ENCODE measurements at regions not wholly inside any gene's neighbourhood (a gene's known extent, or its start where the extent isn't known, plus 50 kb on each side); places are given as distances from the start of the nearest gene placed in this dataset.

DNA sequence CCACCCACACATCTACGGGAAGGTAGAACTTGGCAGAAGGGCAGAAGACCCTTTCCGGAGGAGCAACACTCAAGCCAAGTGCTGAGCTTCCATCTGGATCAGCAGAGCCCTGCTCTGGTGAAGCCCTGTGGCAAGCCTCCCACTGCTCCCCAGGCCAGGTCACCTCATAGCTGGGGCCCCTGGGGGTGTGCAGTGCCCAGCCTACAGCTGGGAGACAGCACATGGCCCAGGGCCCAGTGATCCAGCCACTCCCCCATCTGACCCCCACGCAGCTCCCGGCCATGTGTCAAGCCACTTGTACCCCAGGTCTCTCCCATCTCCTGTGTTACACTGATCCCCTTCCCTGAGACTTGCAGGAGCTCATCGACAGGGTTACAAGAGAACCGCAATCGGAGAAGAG lies 95.7 kb downstream of the RBFOX3 start:
- TF ChIP-seq, protein P1, sequence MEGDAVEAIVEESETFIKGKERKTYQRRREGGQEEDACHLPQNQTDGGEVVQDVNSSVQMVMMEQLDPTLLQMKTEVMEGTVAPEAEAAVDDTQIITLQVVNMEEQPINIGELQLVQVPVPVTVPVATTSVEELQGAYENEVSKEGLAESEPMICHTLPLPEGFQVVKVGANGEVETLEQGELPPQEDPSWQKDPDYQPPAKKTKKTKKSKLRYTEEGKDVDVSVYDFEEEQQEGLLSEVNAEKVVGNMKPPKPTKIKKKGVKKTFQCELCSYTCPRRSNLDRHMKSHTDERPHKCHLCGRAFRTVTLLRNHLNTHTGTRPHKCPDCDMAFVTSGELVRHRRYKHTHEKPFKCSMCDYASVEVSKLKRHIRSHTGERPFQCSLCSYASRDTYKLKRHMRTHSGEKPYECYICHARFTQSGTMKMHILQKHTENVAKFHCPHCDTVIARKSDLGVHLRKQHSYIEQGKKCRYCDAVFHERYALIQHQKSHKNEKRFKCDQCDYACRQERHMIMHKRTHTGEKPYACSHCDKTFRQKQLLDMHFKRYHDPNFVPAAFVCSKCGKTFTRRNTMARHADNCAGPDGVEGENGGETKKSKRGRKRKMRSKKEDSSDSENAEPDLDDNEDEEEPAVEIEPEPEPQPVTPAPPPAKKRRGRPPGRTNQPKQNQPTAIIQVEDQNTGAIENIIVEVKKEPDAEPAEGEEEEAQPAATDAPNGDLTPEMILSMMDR (IDR thresholded peaks at IDR 0.05; ENCODE audit: low read depth, low read length): no peak
- H3K4me3 ChIP-seq (replicated peaks in 1 of 2; ENCODE audit: low read depth in 2 of 2, low read length in 2 of 2): no peak overlapping the region
- no peak for DNase-seq (ENCODE audit: low read depth in 2 of 2)

DNA sequence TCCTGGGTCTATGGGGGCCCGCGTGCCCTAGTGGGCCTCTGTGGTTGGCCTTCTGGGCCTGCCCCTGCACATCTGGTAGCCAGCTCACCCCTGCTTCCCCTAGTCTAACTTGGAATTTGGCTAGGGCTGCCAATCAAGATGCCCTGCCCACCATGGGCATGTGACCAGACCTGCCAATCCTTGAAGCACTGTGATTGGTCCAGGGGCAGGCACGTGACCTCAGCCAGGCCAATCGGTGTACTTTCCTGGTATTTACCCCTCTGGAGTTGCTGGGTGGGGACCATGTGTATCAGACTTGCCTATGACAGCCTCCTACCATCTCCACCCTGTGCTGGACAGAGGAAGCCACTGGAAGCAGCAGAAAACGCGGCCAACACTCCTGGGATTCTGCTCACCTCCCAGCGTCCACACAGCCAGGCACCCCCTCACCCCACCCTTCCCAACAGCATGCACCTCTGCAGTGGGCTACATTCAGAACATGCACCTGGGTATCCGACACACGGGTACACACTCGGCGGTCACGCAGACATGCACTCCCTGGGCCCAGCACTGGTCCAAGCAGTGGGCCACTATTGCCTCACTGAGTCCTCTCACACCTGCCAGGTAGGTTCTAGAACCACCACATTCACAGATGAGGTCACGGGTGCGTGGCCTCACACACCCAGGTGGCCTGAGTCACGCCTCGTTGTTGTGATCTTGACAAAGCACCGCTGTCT lies 96.9 kb downstream of the RBFOX3 start:
- TF ChIP-seq, protein P1 (IDR thresholded peaks at IDR 0.05; ENCODE audit: low read depth, low read length): no peak
- no peak for DNase-seq (ENCODE audit: low read depth in 2 of 2)
- H3K4me3 ChIP-seq (replicated peaks in 1 of 2; ENCODE audit: low read depth in 2 of 2, low read length in 2 of 2): no peak overlapping the region

- H3K4me3 ChIP-seq (replicated peaks in 1 of 2; ENCODE audit: low read depth in 2 of 2, low read length in 2 of 2): no peak overlapping the region
- no peak for DNase-seq (ENCODE audit: low read depth in 2 of 2)
- TF ChIP-seq, protein P1 (IDR thresholded peaks at IDR 0.05; ENCODE audit: low read depth, low read length): no peak
These were observed 97.6 kb downstream of the RBFOX3 start for GRCh38 chr17:79513206-79513605.

GRCh38 chr17:79511471-79511870 lies 99.4 kb downstream of the RBFOX3 start:
- H3K4me3 ChIP-seq (replicated peaks in 1 of 2; ENCODE audit: low read depth in 2 of 2, low read length in 2 of 2): no peak overlapping the region
- no peak for DNase-seq (ENCODE audit: low read depth in 2 of 2)
- TF ChIP-seq, protein P1 (IDR thresholded peaks at IDR 0.05; ENCODE audit: low read depth, low read length): no peak

DNA sequence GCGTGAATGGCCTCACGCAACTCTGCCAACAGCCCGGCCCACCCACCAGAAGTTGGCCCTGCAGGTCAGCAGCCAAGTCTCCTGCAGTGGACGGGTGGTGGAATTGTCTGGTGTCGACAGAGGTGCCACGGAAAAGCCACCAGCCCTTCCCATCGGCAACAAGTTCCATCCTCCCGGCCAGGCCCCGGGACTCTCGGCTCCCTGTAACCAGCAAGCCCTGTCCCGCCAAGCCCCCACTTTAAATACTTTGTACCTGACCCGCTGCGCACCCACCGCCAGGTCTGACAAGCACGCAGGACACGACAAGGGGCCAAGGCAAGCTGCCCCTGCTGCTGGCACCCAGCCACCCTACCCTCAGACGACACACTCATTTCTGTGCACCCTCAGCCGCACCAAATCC lies 100.8 kb downstream of the RBFOX3 start:
- no peak overlapping the region for H3K4me3 ChIP-seq (replicated peaks in 1 of 2; ENCODE audit: low read depth in 2 of 2, low read length in 2 of 2)
- TF ChIP-seq, protein P1 (IDR thresholded peaks at IDR 0.05; ENCODE audit: low read depth, low read length): no peak
- DNase-seq (ENCODE audit: low read depth in 2 of 2): no peak

GRCh38 chr17:79509490-79509889 lies 101.4 kb downstream of the RBFOX3 start:
- no peak for DNase-seq (ENCODE audit: low read depth in 2 of 2)
- TF ChIP-seq, protein P1 (IDR thresholded peaks at IDR 0.05; ENCODE audit: low read depth, low read length): no peak
- no peak overlapping the region for H3K4me3 ChIP-seq (replicated peaks in 1 of 2; ENCODE audit: low read depth in 2 of 2, low read length in 2 of 2)

GRCh38 chr17:79509008-79509407 lies 101.8 kb downstream of the RBFOX3 start:
- no peak overlapping the region for H3K4me3 ChIP-seq (replicated peaks in 1 of 2; ENCODE audit: low read depth in 2 of 2, low read length in 2 of 2)
- TF ChIP-seq, protein P1 (IDR thresholded peaks at IDR 0.05; ENCODE audit: low read depth, low read length): no peak
- no peak for DNase-seq (ENCODE audit: low read depth in 2 of 2)

Data from cardiac fibroblast (primary cell).